GM12874 (cell line): ENCODE measurements at regions not wholly inside any gene's neighbourhood (a gene's known extent, or its start where the extent isn't known, plus 50 kb on each side); places are given as distances from the start of the nearest gene placed in this dataset.

Experiments used
- CTCF ChIP-seq: IDR thresholded peaks from 2 replicates; pipeline ENCODE4 v1.5.1; 2011; ENCODE audit warnings: low read depth, mild to moderate bottlenecking, control low read depth, low read length, moderate library complexity; ENCODE audit not compliant: insufficient read depth

- no peak for TF ChIP-seq CTCF
Observed at GRCh38 chr12:46553911-46554310, 181.3 kb upstream of the SLC38A2 start.

GRCh38 chr12:46553266-46553665 lies 180.7 kb upstream of the SLC38A2 start:
- TF ChIP-seq CTCF: no peak

- TF ChIP-seq CTCF: no peak
Observed at GRCh38 chr12:46550266-46550879, 177.8 kb upstream of the SLC38A2 start.

GRCh38 chr12:46549527-46550265 lies 177.1 kb upstream of the SLC38A2 start:
- TF ChIP-seq CTCF: no peak

GRCh38 chr12:46548605-46549071 lies 176.1 kb upstream of the SLC38A2 start:
- TF ChIP-seq CTCF: no peak

- no peak for TF ChIP-seq CTCF
Observed at GRCh38 chr12:46547421-46548354, 175.1 kb upstream of the SLC38A2 start.

- TF ChIP-seq CTCF: no peak
Observed at GRCh38 chr12:46546634-46547273, 174.2 kb upstream of the SLC38A2 start.
